Inferior parietal cortex (tissue), 1 donor: ENCODE measurements at regions not wholly inside any gene's neighbourhood (a gene's known extent, or its start where the extent isn't known, plus 50 kb on each side); places are given as distances from the start of the nearest gene placed in this dataset.
A peak's percentile ranks its signal among the peaks of the same experiment; 100 is the strongest.

Experiments used
- DNase-seq: peaks from one replicate; pipeline ENCODE4 v3.0.0-alpha.2; 2016; ENCODE audit errors: extremely low spot score

GRCh38 chr2:761384-761783 is 84.2 kb upstream of the TMEM18 start:
- DNase-seq: no peak

GRCh38 chr2:760001-760400 is 82.8 kb upstream of the TMEM18 start:
- DNase-seq: no peak

DNA sequence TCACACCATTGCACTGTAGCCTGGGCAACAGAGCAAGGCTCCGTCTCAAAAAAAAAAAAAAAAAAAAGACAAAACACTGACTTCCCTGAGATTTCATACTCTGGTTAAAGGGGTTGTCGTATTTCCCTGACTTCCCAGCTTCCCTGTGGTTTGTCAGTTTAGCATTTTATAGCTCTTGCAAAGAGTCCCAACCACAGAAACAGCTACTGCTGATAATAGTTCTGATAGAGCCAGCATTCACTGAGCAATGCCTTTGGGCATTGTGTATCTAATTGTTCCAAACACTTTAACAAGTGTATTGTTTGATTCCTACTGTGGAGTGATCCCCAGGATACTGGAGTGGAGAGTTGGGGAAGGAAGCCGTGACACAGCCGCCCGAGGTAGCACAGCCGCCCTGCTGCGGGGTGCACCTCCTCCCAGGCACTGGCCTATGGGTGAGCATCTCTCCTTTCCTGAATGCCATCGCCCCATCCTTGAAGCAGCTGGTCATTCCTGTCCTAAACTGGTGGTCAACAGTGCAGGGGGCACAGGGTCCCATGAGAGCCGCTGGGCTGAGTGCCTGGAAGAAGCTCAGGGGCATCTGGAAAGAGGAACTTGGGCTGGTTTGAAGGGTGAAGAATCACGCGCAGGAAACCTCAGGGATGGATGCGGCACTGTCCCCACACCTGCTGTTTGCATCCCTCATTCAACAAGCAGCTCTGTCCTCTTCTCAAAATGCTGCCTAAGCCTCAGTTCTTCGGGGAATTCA is 81.0 kb upstream of the TMEM18 start:
- no peak for DNase-seq

GRCh38 chr2:753123-753522 is 75.9 kb upstream of the TMEM18 start:
- DNase-seq: no peak

GRCh38 chr2:751474-751873 is 74.3 kb upstream of the TMEM18 start:
- no peak for DNase-seq

- no peak for DNase-seq
Measured at GRCh38 chr2:750628-751027, 73.4 kb upstream of the TMEM18 start.

DNA sequence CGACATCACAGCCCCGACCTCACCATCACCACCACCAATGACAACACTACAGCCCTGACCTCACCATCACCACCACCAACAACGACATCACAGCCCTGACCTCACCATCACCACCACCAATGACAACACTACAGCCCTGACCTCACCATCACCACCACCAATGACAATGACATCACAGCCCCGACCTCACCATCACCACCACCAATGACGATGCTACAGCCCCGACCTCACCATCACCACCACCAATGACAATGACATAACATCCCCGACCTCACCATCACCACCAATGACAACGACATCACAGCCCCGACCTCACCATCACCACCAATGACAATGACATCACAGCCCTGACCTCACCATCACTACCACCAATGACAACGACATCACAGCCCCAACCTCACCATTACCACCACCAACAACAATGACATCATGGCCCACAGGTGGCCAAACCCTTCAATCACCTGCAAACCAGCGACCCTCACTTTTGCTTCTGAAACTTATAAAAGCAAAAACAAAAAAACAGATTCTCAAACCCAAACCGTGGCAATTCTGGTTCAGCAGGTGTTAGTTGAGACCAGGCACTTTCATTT is 70.7 kb upstream of the TMEM18 start:
- no peak for DNase-seq

DNA sequence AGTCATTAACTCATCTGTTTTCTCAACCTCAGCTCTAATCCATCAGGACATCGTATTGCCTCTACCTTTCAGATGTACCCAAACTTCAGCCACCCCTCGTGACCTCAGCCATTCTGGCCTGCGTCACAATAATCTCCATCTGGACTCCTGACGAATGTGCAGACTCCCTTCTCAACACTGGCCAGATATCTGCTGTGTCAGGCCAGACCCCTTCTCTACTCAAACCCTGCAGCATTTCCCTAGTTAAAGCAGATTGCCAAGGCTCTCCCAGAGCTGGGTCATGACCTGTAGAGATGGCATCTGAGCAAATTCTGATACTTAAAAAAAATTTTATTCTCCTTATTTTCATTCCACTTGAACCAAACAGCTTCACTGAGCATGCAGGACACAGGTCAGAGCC is 69.5 kb upstream of the TMEM18 start:
- DNase-seq: no peak

DNA sequence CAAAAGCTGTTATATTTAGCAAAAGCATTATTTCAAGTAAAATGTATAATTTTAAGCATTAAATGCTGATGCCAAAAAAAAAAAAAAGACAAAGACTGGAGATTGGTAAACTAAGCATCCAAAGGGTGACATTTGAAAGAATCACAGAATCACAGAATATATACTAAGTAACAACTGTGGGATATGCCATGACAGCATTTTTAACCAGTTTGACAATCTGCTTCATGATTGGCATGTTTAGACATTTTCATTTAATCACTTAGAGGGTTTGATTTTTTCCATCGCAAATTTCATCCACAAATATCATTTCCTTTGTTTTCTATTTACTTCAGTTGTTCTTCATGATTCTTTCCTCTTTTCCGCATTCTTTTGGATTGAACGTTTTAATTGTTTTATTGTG is 66.9 kb upstream of the TMEM18 start:
- DNase-seq: no peak

DNA sequence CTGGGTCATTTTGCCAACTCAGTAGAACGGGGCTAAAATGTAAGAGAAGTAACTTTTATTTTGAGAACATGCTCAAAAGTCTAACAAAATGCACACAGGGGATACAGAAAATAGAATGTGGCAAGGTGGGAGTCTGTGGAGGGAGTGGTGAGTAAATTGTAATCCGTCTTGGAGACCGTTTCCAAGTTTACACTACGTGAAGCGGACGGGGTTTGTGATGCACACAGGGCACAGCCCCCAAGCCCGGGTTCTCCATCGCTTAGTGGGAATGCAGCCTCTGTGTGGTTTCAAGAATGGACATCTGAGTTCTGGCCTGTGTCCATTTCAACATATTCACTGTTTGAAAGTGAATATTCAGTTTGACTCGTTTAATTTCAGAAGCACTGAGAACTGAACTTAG is 65.0 kb upstream of the TMEM18 start:
- no peak for DNase-seq

DNA sequence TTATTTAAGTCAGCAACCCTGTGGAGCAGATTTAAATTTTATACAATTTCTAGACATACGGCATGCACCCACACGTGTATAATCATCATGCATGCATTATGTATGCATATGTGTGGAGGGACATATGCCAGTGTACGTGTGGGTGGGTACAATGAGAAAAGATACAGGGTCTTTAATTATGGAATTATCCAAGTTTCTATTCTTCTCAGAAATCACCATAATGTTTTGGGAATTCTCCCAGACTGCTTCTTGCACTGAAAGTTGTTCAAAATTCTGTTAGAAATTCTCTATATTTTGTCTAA is 63.9 kb upstream of the TMEM18 start:
- DNase-seq: no peak

- DNase-seq: peak; percentile 81
Measured at GRCh38 chr2:740322-741194, 63.4 kb upstream of the TMEM18 start.

- DNase-seq: peak; percentile 60
Measured at GRCh38 chr2:739864-740321, 62.7 kb upstream of the TMEM18 start.

- DNase-seq: no peak
Measured at GRCh38 chr2:736939-737338, 59.7 kb upstream of the TMEM18 start.

- no peak for DNase-seq
Measured at GRCh38 chr2:735670-736218, 58.5 kb upstream of the TMEM18 start.

DNA sequence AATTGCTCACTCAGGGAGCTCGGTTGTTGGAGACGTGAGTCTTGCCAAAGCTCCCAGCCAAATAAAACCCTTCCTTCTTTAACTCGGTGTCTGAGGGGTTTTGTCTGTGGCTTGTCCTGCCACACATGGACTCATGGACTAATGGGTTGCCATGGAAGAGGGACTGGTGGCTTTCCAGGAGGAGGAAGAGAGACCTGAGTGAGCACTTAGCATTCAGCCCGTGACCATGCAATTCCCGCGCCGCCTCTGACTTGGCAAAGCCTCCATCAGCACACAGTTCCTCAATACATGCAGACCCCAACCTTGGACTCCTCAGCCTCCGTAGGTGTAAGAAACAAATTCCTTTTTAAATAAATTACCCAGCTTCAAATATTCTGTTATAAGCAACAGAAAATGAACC is 57.3 kb upstream of the TMEM18 start:
- DNase-seq: no peak

DNA sequence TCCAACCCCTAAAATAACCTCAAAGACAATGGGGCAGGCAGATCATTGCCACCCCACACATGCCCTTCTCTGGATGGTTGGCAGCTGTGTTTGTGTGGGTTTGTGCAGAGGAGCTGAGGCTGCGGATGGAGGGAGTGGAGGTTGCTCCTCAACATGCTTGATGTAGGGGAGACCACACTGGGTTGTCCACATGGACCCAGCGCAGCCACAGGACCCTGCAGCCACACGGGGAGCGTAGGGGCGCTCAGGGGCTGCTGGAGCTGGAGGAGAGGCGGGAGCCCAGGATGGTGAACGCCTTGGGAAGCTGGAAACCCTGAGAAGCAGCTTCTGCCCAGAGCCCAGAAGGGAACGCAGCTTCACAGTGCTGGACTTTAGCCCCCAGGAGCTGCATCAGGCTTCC is 56.3 kb upstream of the TMEM18 start:
- DNase-seq: no peak

GRCh38 chr2:733001-733400 is 55.8 kb upstream of the TMEM18 start:
- no peak for DNase-seq

DNA sequence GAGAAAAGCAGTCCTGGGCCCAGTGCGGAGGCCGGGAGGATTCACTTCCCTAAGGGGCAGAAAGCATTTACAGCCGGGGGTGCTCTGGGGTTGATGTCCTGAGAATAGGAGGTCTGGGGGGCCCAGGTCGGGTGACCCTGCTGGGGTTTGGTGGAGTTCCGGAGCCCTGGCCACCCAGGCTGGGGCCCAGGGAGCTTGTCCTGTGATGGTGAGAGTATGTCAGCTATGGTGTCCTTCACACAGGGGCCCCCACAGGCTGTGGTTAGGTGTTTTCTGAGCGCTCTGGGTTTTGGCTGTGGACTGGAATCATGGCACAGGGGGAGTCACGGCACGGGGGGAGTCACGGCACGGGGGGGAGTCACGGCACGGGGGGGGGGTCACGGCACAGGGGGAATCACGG is 54.5 kb upstream of the TMEM18 start:
- no peak for DNase-seq

GRCh38 chr2:729376-729861 is 52.2 kb upstream of the TMEM18 start:
- no peak for DNase-seq

- no peak for DNase-seq
Measured at GRCh38 chr2:728165-728564, 51.0 kb upstream of the TMEM18 start.

- no peak for DNase-seq
Measured at GRCh38 chr2:727071-727470, 49.9 kb upstream of the TMEM18 start.
